ENCODE measurements at regions not wholly inside any gene's neighbourhood (a gene's known extent, or its start where the extent isn't known, plus 50 kb on each side); places are given as distances from the start of the nearest gene placed in this dataset.

DNA sequence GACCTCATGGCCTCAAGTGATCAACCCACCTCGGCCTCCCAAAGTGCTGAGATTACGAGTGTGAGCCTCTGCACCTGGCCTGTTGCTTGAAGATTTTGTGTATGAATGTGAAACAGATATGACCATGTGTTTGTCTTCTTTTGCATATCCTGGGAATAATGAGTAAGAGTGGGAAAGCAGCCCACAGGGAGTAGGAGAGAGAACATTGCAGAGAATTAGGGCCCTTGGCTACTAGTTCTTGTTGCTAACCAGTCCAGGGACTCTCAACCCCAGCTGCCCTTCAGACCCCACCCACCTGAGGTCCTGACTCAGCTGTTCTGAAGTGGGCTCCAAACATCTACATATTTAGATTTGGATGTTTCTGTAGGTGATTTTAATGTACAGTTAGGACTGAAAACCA lies 125.5 kb downstream of the MTX3 start:
- no peak overlapping the region for H3K4me3 ChIP-seq (replicated peaks; ENCODE audit: insufficient read depth, low read length)
- TF ChIP-seq GABPA (IDR thresholded peaks at IDR 0.05; ENCODE audit: low read depth) = no peak
- no peak for TF ChIP-seq SPI1 (IDR thresholded peaks at IDR 0.05; ENCODE audit: borderline replicate concordance, low read depth)

DNA sequence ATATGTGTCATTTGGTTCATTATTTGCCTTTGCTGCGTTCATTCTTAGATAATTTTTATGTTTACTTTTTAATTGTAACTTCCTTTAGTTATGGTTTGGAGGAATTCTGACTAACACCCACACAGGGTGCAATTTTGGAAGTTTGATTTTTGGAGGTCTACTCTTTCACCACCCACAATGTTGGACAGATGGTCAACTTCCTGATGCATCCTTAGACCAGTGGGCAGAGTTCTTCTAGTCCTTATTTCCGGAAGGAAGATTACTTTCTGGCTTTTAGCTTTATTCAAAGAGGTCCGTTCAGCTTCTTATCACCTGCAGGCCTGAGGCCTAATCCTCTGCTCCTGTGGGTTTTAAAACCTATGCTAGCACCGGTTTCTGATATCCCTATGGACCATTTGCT lies 126.7 kb downstream of the MTX3 start:
- TF ChIP-seq, protein P1, sequence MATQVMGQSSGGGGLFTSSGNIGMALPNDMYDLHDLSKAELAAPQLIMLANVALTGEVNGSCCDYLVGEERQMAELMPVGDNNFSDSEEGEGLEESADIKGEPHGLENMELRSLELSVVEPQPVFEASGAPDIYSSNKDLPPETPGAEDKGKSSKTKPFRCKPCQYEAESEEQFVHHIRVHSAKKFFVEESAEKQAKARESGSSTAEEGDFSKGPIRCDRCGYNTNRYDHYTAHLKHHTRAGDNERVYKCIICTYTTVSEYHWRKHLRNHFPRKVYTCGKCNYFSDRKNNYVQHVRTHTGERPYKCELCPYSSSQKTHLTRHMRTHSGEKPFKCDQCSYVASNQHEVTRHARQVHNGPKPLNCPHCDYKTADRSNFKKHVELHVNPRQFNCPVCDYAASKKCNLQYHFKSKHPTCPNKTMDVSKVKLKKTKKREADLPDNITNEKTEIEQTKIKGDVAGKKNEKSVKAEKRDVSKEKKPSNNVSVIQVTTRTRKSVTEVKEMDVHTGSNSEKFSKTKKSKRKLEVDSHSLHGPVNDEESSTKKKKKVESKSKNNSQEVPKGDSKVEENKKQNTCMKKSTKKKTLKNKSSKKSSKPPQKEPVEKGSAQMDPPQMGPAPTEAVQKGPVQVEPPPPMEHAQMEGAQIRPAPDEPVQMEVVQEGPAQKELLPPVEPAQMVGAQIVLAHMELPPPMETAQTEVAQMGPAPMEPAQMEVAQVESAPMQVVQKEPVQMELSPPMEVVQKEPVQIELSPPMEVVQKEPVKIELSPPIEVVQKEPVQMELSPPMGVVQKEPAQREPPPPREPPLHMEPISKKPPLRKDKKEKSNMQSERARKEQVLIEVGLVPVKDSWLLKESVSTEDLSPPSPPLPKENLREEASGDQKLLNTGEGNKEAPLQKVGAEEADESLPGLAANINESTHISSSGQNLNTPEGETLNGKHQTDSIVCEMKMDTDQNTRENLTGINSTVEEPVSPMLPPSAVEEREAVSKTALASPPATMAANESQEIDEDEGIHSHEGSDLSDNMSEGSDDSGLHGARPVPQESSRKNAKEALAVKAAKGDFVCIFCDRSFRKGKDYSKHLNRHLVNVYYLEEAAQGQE (IDR thresholded peaks at IDR 0.05; ENCODE audit: insufficient replicate concordance, low read depth) = no peak
- no peak for TF ChIP-seq GABPA (IDR thresholded peaks at IDR 0.05; ENCODE audit: low read depth)
- TF ChIP-seq SPI1 (IDR thresholded peaks at IDR 0.05; ENCODE audit: borderline replicate concordance, low read depth) = no peak
- no peak for TF ChIP-seq POLR2AphosphoS5 (IDR thresholded peaks at IDR 0.05; ENCODE audit: low read depth)
- TF ChIP-seq, protein P2, sequence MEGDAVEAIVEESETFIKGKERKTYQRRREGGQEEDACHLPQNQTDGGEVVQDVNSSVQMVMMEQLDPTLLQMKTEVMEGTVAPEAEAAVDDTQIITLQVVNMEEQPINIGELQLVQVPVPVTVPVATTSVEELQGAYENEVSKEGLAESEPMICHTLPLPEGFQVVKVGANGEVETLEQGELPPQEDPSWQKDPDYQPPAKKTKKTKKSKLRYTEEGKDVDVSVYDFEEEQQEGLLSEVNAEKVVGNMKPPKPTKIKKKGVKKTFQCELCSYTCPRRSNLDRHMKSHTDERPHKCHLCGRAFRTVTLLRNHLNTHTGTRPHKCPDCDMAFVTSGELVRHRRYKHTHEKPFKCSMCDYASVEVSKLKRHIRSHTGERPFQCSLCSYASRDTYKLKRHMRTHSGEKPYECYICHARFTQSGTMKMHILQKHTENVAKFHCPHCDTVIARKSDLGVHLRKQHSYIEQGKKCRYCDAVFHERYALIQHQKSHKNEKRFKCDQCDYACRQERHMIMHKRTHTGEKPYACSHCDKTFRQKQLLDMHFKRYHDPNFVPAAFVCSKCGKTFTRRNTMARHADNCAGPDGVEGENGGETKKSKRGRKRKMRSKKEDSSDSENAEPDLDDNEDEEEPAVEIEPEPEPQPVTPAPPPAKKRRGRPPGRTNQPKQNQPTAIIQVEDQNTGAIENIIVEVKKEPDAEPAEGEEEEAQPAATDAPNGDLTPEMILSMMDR (IDR thresholded peaks at IDR 0.05; ENCODE audit: insufficient read depth, low read length) = no peak
- Histone ChIP-seq H3K4me3 (replicated peaks; ENCODE audit: insufficient read depth, low read length) (no peak overlapping the region), H3K27me3 (ENCODE audit: insufficient read depth, poor library complexity, severe bottlenecking) (no peaks in the 10 kb centered on the region), H3K27ac (replicated peaks) (no peak overlapping the region)
- DNase-seq (ENCODE audit: low read depth in 1 of 2, low spot score in 1 of 2) = no peak

More for the DNA sequence above, 125.5 kb downstream of the MTX3 start:
- no peak overlapping the region for H3K27ac ChIP-seq (replicated peaks)
- H3K27me3 ChIP-seq (ENCODE audit: insufficient read depth, poor library complexity, severe bottlenecking) = no peaks in the 10 kb centered on the region
- DNase-seq (ENCODE audit: low read depth in 1 of 2, low spot score in 1 of 2) = no peak

DNA sequence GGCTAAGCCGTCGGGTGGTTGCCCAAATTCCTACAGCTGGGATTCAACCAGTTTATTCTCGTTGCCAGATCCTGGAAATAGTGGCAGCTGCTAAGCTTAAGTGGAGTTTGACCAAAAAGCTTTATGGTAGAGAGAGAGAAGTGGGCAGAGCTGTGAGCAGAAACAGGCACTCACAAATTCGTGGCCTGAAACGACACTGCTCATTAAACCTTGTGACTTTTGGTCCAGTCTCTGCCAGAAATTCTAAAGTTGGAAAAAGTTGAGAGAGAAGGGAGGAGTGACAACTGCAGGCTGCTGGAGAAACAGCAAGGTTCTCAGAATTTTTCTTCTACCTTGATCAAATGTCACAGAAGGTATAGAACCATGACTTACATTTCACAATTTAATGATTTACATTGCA lies 131.5 kb downstream of the MTX3 start:
- Histone ChIP-seq H3K4me3 (replicated peaks; ENCODE audit: insufficient read depth, low read length) (no peak overlapping the region), H3K27me3 (ENCODE audit: insufficient read depth, poor library complexity, severe bottlenecking) (no peaks in the 10 kb centered on the region), H3K27ac (replicated peaks) (no peak overlapping the region)
- DNase-seq (ENCODE audit: low read depth in 1 of 2, low spot score in 1 of 2) = no peak
- no peak for TF ChIP-seq POLR2AphosphoS5 (IDR thresholded peaks at IDR 0.05; ENCODE audit: low read depth)
- TF ChIP-seq, protein P2 (IDR thresholded peaks at IDR 0.05; ENCODE audit: insufficient read depth, low read length) = no peak
- no peak for TF ChIP-seq GABPA (IDR thresholded peaks at IDR 0.05; ENCODE audit: low read depth)
- TF ChIP-seq SPI1 (IDR thresholded peaks at IDR 0.05; ENCODE audit: borderline replicate concordance, low read depth) = no peak
- TF ChIP-seq, protein P1 (IDR thresholded peaks at IDR 0.05; ENCODE audit: insufficient replicate concordance, low read depth) = no peak

DNA sequence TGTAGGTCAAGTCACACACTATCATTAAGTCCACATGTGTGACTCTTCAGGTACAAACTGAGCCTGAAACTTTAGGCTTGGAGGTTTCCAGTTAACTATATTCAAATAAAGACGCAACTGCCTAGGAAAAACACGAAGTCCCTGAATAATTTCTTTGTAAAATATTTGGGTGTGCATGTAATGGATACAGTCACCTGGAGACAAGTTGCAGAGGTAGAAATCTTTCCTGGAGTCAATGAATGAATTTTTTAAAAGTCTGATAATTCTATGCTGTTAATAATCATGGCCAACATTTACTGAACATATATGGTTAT lies 132.7 kb downstream of the MTX3 start:
- Histone ChIP-seq H3K27ac (replicated peaks) (no peak overlapping the region), H3K27me3 (ENCODE audit: insufficient read depth, poor library complexity, severe bottlenecking) (no peaks in the 10 kb centered on the region), H3K4me3 (replicated peaks; ENCODE audit: insufficient read depth, low read length) (no peak overlapping the region)
- TF ChIP-seq POLR2AphosphoS5 (IDR thresholded peaks at IDR 0.05; ENCODE audit: low read depth) = no peak
- TF ChIP-seq, protein P2 (IDR thresholded peaks at IDR 0.05; ENCODE audit: insufficient read depth, low read length) = no peak
- TF ChIP-seq SPI1 (IDR thresholded peaks at IDR 0.05; ENCODE audit: borderline replicate concordance, low read depth) = no peak
- no peak for TF ChIP-seq GABPA (IDR thresholded peaks at IDR 0.05; ENCODE audit: low read depth)
- TF ChIP-seq, protein P1 (IDR thresholded peaks at IDR 0.05; ENCODE audit: insufficient replicate concordance, low read depth) = no peak
- DNase-seq (ENCODE audit: low read depth in 1 of 2, low spot score in 1 of 2) = no peak

Measured in HL-60 (cell line).